ENCODE measurements at regions not wholly inside any gene's neighbourhood (a gene's known extent, or its start where the extent isn't known, plus 50 kb on each side); places are given as distances from the start of the nearest gene placed in this dataset.
"Not testable (repeated sequence)": the region's sequence is repeated elsewhere in the genome, so short reads cannot be mapped to it uniquely, and the experiment has no call there.

DNA sequence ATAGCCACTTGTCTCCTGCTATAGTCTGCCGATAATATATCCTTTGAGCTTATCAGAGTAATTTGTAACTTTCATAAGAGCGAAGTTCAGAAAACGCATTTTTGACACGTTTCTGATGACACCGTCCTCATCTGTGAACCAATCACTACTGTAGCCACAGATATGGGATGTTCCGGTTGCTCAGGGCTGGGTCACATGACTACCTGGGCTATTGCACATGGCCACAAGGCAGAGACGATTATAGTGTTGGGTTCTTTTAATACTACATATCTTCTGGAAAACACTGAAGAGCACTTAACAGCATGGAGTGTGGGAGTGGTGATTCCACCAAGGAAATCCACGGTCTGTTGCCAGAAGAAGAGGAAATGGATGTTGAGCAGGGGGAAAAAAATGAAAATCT, 115.0 kb upstream of the ADRA1B start:
- intact Hi-C loops (cut with micrococcal nuclease) = no loop called here

DNA sequence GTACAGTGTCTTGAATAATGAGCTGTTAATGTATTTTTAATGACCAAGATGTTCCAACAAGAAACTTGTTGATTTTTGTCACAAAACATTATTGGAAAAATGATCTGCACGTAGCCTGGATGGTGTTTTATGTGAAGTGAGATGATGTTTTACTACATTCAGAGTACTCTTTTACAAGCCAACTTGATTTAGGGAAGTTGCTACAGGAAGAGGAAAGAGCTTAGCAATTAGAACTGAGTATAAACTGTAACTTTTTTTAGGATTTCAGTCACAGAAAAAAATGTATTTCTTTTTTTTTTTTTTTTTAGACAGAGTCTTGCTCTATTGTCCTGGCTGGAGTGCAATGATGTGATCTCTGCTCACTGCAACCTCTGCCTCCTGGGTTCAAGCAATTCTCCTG, 113.6 kb upstream of the ADRA1B start:
- intact Hi-C loops (cut with micrococcal nuclease) = no loop called here

DNA sequence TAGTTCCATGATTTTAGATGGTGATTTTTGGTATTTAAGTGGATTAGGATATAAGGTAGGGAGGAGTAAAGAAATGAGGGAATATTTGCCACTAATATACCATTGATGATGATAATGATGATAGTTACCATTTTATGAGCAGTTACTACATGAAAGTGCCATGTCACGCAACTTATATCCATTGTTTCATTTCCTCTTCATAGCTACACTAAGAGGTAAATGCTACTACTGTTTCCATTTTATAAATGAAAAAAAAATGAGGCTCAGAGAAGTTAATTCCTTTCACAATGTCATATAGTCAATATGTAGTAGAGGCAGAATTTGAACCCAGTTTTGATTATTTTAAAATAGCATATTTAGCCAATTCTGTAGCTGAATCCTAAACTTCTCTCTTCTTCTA, 112.2 kb upstream of the ADRA1B start:
- intact Hi-C loops (cut with micrococcal nuclease) = no loop called here

DNA sequence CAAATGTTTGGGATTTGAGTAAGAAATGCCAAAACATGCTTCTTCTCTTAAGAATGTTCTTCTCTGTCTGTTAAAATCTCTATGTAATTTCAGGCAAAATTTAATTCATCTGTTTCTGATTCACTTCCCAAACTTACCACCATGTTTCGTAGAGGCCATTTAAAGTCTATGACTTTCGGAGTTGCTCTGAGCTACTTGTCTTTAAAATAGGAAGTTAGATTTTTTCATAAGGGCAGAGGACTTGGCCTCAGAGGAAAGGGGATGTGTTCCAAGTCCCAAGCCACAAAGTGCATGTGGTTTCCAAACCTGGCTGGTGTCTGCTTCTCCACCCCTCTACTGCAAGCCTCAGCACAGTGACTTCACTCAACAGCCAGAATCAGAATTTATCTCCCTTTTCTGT, 111.3 kb upstream of the ADRA1B start:
- intact Hi-C loops (cut with micrococcal nuclease) = no loop called here

DNA sequence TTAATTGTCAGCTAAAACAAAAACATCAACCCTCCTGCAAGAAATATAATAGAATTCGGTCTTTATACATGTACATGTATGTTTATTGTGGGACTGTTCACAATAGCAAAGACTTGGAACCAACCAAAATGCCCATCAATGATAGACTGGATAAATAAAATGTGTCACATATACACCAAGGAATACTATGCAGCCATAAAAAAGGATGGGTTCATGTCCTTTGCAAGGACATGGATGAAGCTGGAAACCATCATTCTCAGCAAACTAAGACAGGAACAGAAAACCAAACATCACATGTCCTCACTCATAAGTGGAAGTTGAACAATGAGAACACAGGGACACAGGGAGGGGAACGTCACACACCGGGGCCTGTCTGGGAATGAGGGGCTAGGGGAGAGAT, 109.1 kb upstream of the ADRA1B start:
- intact Hi-C loops (cut with micrococcal nuclease) = not testable (repeated sequence)

DNA sequence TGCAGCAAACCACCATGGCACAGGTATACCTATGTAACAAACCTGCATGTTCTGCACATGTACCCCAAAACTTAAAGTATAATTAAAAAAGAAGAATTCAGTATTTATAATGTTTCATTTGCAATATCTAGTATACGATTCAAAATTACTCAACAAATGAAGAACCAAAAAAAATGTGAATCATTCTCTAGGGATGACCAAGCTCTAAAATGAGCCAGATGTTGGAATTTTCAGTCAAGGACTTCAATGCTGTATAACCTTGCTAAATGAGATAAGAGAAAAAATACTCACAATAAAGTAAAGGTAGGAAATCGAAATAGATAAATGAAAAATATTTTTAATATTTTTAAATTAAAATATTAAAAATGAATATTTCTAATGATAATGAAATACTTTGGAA, 108.7 kb upstream of the ADRA1B start:
- intact Hi-C loops (cut with micrococcal nuclease) = no loop called here

DNA sequence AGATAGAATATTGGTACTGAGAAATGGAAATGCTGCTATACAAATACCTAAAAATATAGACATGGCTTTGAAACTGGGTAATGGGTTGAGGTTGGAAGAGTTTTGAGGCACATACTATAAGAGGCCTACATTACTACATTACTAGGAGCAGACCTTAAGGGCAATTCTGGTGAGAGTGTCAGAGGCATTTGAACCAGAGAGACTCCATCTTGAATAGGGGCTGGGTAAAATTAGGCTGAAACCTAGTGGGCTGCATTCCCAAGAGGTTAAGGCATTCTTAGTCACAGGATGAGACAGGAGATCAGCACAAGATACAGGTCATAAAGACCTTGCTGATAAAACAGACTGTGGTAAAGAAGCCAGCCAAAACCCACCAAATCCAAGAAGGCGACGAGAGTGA, 104.6 kb upstream of the ADRA1B start:
- intact Hi-C loops (cut with micrococcal nuclease) = no loop called here

DNA sequence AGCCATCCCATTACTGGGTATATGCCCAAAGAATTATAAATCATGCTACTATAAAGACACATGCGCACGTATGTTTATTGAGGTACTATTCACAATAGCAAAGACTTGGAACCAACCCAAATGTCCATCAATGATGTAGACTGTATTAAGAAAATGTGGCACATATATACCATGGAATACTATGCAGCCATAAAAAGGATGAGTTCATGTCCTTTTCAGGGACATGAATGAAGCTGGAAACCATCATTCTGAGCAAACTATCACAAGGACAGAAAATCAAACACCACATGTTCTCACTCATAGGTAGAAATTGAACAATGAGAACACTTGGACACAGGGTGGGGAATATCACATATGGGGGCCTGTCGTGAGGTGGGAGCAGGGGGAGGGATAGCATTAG, 103.5 kb upstream of the ADRA1B start:
- intact Hi-C loops (cut with micrococcal nuclease) = not testable (repeated sequence)

DNA sequence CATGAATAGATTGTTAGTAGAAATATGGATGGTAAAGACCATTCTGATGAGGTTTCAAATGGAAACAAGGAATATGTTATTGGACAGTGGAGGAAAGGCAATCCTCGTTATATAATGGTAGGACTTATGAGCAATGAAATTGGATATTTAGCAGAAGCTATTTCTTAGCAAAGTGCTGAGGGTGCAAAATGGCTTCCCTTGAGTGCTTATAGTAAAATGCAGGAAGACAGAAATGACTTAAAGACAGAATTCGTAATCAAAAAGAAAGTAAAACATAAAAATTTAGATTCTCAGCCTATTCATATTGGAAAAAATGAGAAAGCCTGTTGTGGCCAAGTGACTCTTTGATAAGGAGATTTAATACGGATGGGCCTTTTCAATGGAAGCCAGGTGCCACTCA, 102.1 kb upstream of the ADRA1B start:
- intact Hi-C loops (cut with micrococcal nuclease) = no loop called here

DNA sequence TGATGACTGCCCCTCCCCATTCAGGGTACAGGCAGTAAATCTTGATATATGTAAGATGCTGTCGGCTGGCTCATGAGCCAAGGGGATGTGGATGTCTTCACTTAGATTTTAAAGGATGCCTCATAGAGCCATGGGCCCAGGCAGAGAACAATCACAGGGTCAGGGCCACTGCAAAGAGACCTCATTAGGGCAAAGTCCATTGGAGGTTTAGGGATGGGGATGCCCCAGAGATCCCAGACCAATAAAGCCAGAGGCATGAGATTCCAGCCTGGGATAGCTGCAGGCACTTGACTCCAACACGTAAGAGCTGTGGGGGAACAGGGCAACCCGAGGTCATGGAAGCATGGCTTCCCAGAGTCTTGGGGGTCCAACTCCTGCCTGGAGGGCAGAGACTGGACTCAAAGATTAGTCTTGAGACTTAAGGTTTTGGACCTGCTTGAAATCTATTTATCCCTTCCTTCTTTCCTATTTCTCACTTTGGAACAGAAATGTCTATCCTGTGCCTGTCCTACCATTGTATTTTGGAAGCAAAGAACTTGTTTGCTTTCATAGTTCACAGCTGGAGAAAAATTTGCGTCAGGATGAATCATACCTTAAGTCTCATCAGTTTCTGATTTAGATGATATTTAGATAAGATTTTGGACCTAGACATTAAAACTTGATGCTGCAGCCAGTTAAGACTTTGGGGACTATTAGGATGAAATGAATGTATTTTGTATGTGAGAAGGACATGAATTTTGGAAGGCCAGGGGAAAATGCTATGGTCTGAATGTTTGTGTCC, 101.3 kb upstream of the ADRA1B start:
- intact Hi-C loops (cut with micrococcal nuclease) = no loop called here

DNA sequence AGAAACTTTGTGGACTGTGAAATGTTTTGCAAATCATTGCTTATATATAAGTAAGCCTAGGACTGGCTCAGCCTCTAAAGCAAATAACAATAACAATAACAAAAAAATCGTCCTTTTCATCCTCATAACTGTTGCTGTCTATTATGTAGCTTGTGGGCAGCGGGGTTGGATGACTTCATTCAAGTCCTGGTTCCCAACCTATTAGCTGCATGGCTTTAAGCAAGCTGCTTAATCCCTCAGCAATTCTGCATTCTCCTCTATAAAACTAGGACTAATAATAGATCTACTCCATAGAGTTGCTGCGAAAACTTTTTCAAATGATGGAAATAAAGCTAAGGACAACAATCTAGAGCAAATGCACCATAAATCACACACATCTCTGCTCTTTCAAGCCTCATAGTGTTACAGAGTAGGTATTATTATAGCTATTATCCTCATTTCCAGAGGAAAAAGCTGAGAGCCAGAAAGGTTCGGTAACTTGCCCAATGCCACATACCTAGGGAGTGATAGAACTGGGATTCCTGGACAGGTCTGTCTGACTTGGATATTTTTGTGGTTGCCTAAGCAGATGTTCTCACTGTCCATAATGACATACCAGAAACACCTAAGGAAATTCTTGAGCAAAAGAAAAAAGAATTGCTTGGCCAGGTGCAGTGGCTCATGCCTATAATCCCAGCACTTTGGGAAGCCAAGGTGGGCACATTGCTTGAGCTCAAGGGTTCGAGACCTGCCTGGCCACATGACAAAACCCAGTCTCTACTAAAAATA, 98.8 kb upstream of the ADRA1B start:
- intact Hi-C loops (cut with micrococcal nuclease) = no loop called here

DNA sequence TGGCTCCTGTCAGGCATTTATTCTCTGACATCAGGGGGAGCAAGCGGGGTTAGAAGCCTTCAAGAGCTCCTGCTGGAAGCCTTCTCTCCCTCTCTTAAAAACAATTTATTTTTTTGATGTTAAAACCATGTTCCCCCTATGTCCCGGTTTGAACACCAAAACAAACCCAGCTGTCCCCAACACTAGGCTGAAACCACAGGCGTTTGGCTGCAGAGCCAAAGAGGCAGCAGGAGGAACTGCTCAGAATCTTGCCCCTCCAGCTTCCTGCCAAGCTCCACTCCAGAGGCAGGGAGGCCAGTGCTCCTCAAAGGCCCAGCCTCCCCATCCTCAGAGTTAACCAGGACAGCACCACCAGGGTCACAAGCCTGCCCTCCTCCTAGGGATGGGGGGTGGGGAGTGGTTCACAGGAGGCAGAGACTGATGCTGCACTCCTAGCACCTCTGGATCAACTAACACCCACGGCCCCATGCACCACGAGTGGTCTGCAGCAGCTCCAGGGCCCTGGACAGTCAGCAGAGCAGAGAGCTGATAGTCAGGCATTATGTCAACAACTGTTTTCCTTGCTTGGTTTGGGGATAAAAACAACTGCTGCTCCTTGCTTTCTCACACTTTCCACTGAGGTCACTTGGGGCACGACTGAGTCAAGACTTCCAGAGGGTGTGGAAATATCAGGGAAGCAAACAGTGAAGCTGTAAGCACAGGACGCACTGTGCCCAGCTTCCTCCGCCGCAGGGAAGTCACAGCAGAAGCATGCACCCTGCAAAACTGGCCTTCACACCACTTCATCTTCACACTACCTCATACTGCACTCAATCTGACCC, 96.5 kb upstream of the ADRA1B start:
- intact Hi-C loops (cut with micrococcal nuclease) = no loop called here

DNA sequence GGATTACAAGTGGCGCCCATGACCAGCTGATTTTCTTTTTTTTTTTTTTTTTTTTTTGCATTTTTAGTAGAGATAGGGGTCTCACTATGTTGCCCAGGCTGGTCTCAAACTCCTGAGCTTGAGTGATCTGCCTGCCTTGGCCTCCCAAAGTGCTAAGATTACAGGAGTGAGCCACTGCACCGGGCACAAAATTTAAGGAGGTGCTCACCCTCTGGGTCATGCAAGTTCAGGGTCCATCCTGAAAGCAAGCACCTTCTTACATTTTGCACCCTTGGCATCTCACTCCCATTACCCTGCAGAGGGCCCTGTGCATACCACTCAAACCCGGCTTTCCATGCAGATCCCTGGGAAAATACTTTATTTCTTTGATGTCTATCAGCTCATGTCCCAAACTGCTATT, 95.6 kb upstream of the ADRA1B start:
- intact Hi-C loops (cut with micrococcal nuclease) = no loop called here

DNA sequence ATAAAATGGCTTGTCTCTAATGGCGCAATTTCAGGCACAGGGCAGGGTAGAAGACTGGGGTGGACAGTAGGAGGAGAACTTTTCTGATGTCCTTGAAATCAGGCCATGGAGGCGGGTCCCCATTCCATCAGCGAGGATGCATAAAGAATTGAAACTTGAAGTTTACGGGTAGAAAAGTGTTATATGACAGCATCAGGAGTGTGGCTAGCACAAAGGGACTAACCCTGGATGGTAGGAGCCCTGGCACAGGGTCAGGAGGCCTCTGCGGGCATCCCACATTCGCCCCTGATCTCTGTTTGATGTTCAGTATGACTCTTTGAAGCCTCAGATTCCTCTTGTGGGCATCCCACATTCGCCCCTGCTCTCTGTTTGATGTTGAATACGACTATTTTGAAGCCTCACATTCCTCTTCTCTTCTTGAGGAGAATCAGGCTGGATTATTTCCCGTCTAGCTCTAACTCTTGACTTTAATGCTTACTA, 94.8 kb upstream of the ADRA1B start:
- intact Hi-C loops (cut with micrococcal nuclease) = no loop called here

DNA sequence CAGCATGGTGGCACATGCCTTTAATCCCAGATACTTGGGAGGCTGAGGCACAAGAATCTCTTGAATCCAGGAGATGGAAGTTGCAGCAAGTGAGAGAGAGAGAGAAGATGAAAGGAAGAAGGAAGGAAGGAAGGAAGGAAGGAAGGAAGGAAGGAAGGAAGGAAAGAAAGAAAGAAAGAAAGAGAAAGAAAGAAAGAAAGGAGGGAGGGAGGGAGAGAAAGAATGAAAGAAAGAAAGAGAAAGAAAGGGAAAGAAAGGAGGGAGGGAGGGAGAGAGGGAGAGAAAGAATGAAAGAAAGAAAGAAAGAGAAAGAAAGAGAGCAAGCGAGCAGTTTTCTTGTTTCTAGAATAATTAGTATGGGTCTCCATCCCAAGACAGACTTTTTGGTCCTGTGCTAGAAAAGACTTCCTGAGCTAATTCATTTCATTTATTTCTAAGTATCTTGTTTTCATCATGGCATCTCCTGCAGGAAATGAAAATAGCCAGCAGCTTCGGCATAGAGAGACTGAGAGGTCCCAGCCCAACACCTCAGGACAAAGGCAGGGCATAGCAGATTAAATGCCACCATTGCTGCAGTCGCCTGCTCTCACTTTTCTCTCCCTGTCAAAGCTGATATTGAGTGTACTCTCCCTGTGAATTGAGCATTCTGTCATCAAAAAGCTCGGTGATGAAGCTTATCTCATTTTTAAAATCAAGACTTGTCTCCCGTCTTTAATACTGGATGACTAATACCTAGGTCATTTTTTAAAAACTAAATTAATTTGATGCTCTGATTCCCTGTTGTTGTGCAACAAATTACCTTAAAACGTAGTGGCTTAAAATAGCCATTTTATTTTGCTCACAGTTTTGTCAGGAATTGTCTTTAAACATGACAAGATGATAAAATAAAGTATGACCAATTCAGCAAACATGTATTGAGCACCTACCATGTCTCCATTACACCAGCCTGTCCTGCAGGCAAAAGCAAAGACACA, 91.8 kb upstream of the ADRA1B start:
- intact Hi-C loops (cut with micrococcal nuclease) = no loop called here

DNA sequence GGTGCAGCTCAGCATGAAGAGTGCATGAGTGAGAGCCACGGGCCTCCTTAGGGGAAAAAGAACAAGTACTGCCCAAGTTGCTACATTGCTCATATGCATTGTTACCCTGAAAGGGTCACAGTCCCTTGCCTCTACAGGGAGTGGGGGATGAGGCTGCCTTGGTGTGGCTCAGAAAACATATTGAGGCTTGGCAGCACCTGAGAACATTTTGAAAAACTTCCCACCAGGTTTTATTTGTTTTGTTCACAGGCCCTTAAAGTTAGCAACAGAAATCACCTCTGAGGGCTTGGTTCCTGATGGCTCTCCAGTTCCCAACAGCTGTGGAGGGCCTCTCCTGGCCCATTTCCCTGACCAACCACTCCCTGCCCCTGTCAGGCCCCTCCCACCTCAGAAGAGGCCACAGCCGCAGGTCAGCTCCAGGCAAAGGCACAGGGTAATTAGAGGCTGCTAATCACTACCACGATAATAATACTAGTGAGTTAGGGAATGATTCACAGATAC, 90.7 kb upstream of the ADRA1B start:
- intact Hi-C loops (cut with micrococcal nuclease) = no loop called here

DNA sequence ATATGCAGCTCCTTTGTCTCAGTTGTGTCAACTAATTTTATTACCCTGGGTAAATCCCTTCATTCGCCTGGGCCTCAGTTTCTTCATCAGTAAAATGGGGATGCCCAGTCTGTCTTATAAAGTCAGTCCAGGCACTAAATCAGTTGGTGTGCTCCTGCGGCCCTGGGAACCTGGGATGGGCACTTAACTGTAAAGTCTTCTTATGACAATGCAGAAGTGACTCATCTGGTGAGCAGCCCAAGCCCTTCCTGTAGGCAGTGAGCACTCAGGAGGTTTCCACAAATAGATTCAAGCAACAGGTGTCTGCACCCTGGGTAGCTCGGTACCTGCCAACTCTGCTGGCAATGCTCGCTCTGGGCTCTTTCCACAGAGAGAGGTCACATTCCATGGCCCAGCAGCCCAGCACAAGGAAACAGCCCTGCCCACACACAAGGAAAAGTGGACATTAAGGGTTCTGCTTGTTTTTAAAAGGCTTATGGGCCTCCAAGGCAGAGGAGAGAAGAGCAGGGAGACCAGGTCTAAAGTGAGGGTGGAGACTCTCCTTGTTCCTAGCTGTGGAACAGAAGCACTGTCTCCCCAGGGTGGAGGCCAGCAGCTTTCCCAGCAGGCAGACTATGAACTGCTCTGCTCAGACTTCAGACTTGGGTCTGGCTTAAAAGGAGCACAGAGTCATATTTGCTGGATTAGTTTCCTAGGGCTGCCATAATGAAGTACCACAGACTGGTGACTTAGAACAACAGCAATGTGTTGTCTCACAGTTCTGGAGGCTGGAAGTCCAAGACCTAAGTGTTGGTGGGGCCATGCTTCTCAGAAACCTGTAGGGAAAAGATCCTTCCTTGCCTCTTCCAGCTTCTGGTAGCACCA, 89.7 kb upstream of the ADRA1B start:
- intact Hi-C loops (cut with micrococcal nuclease) = no loop called here

DNA sequence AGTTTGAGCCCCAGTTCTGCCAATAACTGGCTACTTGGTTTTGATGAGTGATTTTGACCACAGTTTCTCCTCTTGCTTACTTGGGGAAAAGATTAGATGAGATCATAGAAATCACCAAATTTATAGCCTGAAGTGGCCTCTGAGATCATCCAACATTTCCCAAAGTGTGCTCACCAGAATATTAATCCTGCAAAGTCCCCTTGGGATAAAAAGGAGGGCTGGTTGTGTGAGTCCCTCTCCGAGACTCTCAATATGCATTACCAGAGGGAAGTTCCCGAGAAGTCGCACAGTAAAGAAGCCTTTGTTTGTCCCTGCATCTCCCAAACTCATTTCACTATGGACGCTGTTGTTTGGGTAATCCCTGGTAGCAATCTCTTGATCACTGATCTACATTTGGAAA, 88.4 kb upstream of the ADRA1B start:
- intact Hi-C loops (cut with micrococcal nuclease) = no loop called here

DNA sequence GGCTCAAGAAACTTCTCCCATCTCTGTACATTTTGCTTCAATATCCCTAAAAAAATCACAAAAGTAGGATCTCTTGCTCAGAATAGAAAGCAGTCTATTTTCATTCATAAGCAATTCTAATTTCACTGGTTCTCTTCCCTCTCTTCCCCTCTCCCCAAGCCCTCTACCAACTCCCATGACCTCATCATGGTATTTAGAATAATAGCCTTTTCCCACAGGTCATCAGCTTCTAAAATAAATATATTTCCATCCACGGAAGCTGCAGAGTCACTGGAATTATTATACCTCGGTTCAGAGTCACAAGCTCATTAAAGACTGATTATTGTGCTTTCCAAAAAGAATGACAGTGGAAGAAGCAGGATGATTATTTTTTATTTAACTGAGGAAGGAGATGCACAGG, 84.2 kb upstream of the ADRA1B start:
- intact Hi-C loops (cut with micrococcal nuclease) = no loop called here

DNA sequence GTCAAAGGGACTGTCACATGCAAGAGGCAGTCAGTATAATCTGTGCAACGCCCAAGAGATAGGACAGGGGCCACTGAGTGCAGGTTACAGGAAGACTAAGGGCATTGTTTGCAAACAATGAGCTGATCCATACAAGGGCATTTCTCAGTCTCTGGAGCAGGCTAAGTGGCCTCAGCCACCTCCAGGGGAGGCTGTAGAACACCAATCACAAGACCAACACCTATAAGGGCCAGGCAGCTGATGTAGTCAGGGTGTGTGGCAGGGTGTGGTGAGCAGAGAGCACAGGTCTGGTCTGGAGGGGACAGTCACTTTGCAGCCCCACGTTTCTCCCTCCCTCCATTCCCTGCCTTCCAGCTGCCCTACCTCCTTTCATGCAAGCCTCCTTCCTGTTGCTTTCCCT, 83.2 kb upstream of the ADRA1B start:
- intact Hi-C loops (cut with micrococcal nuclease) = no loop called here

Measured in T-helper 1 cell treated with Interleukin-12 subunit alpha and Interleukin-12 subunit beta and Interleukin-4 antibody, amounts not matched to agents 30 ng/mL and 1 ng/mL, for 36 hours (primary cell).